Jurkat, Clone E6-1 (cell line): ENCODE measurements at regions not wholly inside any gene's neighbourhood (a gene's known extent, or its start where the extent isn't known, plus 50 kb on each side); places are given as distances from the start of the nearest gene placed in this dataset.

Experiments
- DNase-seq: peaks from one replicate; pipeline ENCODE4 v3.0.0-alpha.2; 2011; ENCODE audit warnings: low read depth, low spot score
- H3K4me3 ChIP-seq: 2 replicates; pipeline ENCODE4 v1.5.1; 2011; ENCODE audit warnings: mild to moderate bottlenecking, low read length, control low read depth, moderate library complexity

DNA sequence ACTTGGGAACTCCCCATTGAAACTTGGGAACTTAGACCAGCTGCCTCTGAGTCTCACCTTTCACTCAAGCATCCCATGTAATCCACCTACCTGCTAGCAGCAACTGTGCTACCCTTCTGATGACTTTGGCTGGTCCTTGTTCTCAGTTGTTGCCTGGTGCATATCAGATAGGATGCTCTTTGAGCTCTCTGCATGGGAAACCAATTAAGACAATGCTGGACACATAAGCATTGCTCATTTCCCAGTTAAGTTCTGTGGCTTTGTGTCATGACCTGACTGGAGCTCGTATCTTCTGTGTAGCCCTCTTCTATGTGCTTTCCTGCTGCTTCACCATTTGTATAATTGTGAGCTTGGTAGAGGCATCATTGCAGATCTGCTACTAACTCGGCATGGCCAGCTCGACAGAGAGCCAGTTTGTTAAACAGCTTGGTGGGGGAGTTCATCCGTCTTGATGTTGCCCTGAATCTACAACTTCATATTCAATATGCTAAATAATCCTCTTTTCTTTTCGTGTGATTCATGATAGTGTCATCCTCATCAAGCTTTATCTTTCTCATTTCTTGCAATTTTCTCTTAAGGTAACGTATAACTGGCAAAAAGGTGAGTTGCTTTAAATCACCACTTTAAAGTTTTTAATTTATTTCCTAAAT, 447.5 kb upstream of the SLC14A2 start:
- no peak overlapping the region for H3K4me3 ChIP-seq
- DNase-seq: no peak

DNA sequence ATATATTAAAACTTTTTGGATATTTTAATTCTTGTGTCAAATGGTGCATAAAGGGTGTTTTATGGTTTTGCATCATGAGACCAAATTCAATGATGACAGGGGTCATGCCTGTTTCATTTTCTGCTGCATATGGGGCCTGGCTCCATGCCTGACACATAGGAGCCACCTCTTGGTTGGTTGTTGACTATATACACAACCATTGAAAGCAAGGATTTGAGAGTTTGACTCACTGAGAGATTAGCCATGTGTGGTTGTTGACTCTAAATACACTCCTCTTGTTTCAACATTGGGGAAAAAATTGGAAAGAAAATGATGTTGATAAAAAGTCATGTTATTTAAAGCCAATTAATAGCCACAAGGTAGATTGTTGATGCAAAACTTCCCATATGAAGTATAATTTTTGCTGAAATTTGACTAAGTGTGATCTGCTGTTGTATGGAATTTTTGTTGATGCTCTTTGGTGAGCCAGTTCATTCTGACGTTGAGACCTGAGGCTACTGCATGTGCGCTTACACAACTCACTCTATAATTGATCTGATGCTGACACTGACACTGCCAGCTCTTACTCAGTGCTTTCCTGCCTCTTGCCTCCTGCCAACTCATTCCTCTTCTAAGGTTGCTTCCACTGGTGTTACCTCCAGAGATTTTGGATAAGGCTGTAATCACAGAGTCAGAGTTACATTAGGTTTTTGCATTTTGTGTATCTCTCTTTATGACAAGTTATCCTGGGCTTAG, 446.2 kb upstream of the SLC14A2 start:
- no peak overlapping the region for H3K4me3 ChIP-seq
- DNase-seq: no peak

DNA sequence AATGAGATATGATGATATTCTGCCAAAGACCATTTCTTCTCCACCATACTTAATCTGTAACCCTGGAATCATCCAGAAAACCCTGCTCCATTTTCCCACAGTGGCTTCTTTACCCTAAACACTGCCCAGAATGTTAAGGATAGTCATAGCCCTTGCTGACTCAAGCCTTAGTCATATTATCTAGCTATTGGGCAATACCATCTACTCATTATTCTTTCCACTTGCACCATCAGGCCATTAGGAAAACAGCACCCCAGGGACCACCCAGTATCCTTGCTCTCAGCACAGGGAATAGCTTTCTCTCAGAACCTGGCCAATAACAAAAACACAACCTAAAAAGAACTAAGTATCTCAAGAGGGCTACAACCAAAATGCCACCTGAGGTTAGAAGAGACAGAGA, 445.7 kb upstream of the SLC14A2 start:
- no peak overlapping the region for H3K4me3 ChIP-seq
- no peak for DNase-seq

DNA sequence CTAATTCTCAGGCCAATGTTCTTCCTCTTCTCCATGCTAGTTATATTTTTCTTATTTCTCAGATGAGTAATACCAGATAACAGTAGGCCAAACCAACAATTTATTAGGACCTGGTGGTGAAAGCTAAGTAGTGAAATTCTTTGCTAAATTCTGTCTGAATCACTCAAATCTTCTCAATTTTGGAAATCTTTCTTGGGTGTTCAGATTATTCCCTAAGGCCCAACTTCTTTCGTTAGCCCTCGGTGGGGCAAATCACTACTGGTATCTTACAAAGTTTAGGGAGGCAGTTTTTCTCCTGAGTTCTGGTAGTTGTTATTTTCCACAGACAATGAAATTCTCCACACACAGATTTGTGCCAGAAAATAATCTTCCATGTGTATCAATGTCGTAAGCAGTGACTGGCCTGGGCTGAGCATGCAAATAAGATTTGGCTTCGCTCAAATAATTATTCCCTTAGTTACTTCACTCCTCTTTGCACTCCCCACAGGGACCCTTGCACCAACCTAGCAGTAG, 443.5 kb upstream of the SLC14A2 start:
- DNase-seq: no peak
- no peak overlapping the region for H3K4me3 ChIP-seq

DNA sequence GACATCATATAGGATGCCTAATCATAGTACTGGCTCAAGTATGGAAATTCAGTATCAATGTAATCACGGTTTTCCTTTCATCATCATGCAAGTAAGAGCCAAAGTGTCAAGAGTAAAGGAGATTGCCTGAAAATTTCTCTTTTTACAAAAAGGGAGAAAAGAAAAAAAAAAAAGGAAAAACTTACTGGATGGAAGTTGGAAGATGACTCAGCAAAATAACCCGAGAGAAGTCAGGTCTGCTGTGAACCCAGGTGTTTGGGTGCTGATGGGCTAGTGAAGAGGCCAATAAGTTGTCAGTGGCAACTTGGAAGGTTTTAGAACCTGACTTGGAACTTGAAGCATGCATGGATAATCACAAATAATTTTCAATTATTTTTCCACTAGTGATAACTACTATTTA, 441.9 kb upstream of the SLC14A2 start:
- no peak for DNase-seq
- H3K4me3 ChIP-seq: no peak overlapping the region

DNA sequence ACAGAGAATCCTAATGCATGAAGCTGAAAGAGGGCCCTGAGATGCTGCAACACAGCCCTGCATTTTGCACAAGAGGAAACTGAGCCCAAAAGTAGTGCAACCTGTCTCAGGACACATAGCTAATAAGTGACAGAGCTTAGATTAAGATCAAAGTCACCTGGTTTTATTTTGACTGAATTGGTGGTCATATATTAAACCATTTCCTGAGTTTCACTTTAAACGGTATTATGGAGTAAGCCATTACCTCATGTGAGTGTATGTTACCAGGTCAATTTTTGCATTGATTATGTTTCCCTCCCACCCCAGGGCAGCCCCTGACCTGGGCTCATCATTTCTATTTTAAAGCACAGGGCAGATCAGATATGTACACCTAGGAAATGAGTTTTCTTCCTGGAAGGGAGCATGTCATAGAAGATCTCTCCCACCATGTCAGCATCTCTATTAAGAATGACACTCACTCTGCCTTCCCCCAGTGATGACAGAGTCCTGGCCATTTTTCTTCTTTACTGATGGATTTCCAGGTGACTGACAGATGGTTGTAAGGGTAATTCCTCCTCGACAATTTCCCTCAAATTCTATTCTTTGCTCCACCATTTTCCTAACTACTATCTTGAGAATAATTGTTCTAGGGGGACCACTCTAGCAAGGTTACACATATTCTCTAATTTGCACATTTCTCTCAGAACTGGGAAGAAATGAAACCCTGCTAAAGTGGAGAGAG, 441.3 kb upstream of the SLC14A2 start:
- no peak overlapping the region for H3K4me3 ChIP-seq
- DNase-seq: no peak

DNA sequence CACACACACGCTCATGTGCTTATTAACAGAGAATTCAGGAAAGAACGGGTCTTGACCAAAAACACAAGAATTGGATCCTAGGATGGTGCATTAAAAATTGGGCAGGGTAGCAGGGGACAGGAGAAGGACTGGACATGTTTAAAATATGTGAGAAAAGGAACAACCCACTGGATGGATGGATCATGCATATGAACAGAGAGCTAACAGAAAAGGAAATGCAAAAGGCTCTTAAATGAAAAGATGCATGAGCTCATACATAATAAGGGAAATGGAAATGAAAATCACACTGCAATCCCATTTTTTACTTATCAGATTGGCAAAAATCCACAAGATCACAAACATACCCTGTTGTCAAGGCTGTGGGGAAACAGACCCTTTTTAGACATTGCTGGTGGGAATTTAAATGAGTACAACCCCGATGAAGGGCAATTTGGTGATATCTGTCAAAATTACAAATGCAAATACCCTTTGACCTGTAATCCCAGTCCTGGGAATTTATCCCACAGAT, 440.6 kb upstream of the SLC14A2 start:
- H3K4me3 ChIP-seq: no peak overlapping the region
- no peak for DNase-seq

DNA sequence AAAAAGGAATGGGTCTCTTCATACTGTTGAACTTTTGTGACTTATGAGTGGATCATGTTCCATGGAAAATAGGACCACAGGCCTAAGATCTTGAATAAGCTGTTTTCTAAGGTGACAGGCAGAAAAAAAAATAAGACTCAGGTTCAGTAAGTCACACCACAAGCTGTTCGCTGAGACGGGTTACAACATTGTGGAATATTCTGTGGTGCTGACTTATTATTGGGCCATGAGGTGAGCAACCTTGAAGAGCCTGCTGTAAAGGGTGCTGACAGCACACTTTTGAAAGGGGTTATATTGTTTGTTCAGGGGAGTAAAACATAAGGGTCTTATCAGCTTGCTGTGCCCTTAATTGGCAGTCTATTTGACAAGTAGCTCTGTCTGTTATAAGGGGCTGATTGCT, 439.8 kb upstream of the SLC14A2 start:
- no peak overlapping the region for H3K4me3 ChIP-seq
- no peak for DNase-seq

DNA sequence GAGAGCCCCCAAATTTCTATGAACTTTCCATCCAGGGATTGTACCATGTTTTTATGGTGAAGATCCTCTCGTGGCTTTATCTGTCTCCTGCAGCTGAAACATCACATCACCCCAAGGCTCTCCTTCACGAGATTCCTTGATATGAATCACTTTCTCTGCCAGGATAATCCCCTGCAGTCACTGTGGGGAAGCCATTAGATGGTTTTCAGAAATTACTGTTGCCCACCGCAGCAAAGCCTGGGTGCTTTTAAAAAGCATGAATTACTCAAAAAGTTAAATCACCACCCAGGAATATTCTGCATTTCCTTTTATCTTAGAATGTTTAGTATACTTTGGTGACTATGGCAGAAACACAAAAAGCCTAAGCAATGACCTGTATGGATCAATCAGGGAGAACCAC, 428.4 kb upstream of the SLC14A2 start:
- no peak for DNase-seq
- no peak overlapping the region for H3K4me3 ChIP-seq

DNA sequence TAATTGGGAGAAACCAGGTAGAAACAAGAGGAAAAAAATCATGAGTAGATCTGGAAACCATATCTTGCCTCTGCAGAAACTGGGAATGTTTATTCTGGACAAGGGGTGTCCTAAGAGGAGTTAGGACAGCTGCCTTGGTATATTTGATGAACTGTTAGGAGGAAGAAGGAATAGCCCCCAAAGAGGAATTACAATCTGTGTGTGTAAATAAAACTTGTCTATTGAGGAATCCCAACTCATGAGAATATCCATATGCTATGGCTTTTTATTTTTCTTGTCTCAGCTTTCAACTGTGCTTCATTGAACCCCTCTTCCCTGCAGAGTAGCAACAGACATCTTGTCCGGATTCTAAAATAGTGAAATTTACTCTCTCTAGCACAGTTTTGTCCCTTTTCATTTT, 423.5 kb upstream of the SLC14A2 start:
- no peak for DNase-seq
- H3K4me3 ChIP-seq: no peak overlapping the region

DNA sequence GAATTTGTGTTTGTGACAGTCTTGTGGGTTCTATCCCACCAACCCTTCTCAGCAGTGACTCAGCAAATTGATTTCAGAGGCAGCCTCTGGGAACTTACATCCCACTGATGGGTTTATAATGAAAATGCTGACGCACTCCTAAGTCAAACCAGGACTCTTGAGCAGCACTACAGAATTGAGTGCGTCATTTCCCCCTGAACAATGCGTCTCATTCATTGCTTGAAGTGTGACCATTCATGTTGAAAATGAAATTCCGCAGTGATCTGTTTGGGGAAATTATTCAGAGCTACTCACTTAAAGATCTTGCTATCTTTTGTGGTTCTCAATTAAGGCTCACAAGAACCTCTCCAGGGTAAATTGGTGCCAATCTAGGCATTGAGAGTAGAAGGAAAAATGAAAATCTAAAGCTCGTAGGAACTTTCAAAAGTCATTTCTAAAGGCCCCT, 417.7 kb upstream of the SLC14A2 start:
- no peak for DNase-seq
- no peak overlapping the region for H3K4me3 ChIP-seq

DNA sequence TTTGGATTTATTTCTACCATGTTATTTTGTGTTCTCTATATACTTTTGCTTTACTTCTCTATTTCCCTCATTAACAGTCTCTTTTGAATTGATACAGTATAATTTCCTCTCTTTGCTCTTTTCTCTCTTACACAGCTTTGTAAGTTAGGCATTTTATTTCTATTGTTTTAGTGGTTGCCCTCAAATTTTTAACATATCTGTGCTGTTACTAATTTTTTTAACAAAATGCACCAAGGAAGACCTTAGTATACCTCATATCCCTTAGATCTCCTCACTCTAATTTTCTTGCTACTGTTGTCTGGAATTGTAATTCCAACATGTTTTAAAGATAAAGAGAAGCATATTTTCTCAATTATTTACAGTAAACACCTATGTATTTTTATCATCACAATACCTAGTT, 416.8 kb upstream of the SLC14A2 start:
- H3K4me3 ChIP-seq: no peak overlapping the region
- DNase-seq: no peak

DNA sequence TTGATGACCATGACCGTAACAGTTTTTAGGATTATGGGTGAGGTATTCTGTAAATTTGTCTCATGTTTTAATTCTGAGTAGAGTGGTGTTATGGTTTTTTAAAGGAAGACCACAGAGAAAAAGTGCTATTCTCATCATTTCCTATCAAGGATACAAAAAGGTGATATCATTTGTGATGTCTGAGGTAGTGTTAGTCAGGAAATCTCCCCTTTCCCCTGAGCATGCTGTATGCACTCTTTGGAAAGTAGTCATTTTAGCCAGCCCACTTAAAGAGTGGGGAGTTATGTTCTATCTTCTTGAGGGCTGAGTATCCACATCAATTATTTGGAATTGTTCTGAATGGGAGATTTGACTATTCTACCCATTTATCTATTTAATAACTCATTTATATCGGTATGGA, 414.2 kb upstream of the SLC14A2 start:
- DNase-seq: no peak
- no peak overlapping the region for H3K4me3 ChIP-seq

DNA sequence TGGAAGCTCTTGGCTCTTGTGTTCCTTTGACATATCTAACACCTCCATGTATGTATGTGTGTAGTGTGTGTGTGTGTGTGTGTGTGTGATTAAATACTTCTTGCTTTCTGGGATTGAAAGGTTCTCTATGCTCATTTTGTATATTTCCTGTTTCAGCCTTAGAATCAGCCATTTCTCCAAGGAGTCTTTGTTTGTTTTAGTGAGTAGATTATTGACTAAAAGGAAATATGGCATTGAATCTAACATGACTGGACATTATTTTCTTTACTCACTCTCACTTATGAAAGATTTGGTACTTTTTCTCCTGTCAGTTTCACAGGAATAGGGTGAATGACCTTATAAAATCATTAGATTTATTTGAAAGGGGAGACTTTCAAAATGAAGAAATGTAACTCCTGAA, 413.8 kb upstream of the SLC14A2 start:
- no peak for DNase-seq
- H3K4me3 ChIP-seq: no peak overlapping the region

DNA sequence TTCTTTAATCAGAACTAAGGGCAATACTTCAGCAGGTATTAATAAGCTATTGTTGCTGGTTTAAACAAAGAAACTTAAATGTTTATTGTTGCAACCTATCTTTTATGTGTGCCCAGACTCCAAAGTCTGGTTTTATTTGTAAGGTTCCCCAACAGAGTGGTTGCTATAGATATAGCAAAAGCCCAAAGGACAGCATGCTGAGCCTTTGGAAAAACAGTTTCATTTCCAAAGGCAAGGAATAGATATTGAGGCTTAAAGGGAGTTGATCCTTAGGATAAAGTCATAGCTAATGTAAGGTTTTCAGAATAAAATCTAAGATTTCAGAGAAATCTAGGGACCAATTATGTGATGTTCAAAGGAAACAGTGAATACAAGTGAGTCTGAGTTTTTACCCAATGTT, 413.2 kb upstream of the SLC14A2 start:
- no peak for DNase-seq
- H3K4me3 ChIP-seq: no peak overlapping the region

DNA sequence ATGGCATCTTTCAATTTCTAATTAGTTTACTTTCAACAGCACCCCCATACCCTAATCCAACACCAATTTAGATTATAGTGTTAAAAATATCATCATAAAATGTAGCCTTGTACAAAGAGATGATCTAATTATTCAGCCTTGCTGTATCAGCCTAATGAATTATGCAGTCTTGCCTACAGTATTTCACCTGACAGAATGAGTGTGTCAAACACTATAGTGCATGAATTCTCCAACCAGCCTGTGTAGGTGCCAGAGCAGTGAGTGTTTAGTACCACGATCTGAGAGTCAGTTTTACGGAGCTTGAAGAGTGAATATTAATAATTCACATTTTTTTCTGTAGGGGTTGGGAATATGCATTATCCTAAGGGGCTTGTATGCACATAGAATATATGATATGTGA, 411.6 kb upstream of the SLC14A2 start:
- no peak for DNase-seq
- H3K4me3 ChIP-seq: no peak overlapping the region

DNA sequence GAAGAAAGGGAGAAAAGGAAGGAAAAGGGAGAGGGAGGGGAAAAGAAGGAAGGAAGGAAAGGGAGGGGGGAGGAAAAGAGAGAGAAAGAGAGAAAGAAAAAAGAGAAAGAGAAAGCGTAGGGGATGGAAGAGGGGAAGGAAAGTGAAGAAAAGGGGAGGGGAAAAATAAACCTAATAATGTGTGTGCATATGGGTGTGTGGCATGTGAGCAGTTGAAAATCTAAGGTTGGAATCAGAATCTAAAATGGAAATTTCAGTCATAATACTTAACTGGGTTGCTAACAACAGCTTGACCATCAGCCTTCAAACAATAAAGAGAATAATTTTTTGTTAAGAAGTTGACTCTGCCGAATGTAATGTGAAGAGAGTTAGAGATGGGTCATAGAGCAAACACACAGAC, 407.9 kb upstream of the SLC14A2 start:
- DNase-seq: no peak
- no peak overlapping the region for H3K4me3 ChIP-seq

DNA sequence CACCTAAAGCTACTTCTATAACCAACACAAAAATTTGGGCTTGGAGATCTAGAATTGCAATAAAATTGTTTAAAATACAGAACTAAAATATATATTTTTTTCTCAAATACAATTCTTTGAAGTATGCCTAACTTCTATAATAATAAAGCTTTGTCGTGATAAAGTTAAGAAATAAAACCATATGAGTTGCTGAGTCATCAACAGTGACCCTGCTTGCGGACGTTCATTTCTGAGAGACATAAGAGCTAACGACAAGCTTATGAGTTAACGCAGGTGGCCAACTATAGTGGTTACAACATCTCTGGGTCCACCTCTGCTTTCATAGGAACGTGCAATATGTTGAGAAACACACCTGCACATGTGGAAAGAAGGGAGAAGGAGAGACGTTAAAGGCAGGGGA, 407.1 kb upstream of the SLC14A2 start:
- DNase-seq: no peak
- H3K4me3 ChIP-seq: no peak overlapping the region

DNA sequence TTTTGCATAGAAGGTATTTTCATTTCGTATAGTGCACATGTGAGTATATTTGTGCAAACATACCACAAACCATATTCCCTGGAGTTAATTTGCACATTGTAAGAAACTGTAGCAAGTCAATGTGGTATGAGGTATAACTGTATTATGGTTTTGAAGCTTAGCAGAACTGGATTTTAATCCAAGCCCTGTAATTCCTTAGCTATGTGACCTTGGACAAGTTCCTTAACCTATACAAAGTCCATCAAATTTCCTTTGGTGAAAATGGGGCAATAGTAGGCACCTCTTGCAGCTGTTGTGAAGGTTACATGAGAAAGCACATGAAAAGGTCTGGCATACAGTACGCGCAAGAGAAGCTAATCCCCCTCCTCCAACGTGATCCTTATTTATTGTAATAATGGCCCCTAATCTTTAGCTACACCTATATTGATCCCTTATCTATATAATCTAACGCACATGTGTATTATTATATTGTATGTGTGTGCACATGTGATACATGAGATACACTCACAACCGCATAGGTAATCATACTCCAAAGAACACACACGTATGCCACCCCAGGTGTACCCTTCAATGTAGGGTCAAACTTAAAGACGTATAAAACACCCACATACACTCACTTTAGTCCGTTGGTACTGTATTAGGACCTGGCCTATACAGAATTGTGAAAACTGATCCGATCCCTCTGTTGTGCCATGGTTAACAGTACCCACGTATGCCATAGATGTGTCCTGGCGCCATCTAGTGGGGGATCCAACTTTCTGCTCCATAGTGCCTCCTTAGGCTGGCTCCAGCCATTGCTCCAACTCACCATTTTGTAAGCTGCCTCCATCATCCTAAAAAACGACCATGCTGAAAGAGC, 402.9 kb upstream of the SLC14A2 start:
- H3K4me3 ChIP-seq: no peak overlapping the region
- peak; percentile 73 for DNase-seq
